HL-60 (cell line): ENCODE measurements at regions not wholly inside any gene's neighbourhood (a gene's known extent, or its start where the extent isn't known, plus 50 kb on each side); places are given as distances from the start of the nearest gene placed in this dataset.

Source experiments
- POLR2AphosphoS5 ChIP-seq: IDR thresholded peaks from 2 replicates; pipeline ENCODE4 v1.6.1; 2012; ENCODE audit warnings: low read depth
- TF ChIP-seq, protein P1 (sequence below): IDR thresholded peaks from one replicate; pipeline ENCODE4 v1.5.1; 2011; ENCODE audit warnings: low read length, control low read depth, inconsistent platforms; ENCODE audit not compliant: insufficient read depth
- TF ChIP-seq, protein P2 (sequence below): IDR thresholded peaks from 2 replicates; pipeline ENCODE4 v1.6.1; 2012; ENCODE audit warnings: low read depth; ENCODE audit not compliant: insufficient replicate concordance

DNA sequence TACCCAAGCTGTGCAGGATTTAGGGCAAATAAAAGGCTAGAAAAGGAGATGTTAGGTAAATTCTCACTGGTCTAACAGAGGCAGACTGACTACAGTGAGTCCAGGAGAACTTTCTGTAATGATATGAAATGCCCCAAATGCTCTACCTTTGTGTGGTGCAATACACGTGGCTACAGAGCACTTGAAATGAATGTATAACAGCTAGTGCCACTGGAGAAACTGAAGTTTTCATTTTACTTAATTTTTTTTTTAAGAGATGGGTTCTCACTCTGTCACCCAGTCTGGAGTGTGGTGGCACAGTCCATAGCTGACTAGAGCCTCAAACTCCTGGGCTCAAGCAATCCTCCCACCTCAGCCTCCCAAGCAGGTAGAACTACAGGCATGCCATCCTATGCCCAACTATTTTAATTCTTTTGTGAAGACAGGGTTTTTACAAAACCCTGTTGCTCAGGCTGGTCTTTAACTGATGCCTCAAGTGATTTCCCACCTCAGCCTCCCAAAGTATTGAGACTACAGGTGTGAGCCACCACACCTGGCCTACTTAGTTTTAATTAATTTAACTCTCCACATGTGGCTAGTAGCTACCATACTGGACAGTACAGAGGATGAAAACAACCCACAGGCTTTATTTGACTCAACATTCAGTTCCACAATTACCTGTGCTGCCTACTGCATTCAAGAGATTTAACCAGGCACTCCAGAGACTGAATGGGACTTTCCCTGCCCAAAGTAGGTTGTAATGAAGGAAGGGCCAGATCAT lies 84.8 kb upstream of the PLEKHM1 start:
- TF ChIP-seq, protein P1, sequence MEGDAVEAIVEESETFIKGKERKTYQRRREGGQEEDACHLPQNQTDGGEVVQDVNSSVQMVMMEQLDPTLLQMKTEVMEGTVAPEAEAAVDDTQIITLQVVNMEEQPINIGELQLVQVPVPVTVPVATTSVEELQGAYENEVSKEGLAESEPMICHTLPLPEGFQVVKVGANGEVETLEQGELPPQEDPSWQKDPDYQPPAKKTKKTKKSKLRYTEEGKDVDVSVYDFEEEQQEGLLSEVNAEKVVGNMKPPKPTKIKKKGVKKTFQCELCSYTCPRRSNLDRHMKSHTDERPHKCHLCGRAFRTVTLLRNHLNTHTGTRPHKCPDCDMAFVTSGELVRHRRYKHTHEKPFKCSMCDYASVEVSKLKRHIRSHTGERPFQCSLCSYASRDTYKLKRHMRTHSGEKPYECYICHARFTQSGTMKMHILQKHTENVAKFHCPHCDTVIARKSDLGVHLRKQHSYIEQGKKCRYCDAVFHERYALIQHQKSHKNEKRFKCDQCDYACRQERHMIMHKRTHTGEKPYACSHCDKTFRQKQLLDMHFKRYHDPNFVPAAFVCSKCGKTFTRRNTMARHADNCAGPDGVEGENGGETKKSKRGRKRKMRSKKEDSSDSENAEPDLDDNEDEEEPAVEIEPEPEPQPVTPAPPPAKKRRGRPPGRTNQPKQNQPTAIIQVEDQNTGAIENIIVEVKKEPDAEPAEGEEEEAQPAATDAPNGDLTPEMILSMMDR = no peak
- TF ChIP-seq POLR2AphosphoS5 = no peak
- TF ChIP-seq, protein P2, sequence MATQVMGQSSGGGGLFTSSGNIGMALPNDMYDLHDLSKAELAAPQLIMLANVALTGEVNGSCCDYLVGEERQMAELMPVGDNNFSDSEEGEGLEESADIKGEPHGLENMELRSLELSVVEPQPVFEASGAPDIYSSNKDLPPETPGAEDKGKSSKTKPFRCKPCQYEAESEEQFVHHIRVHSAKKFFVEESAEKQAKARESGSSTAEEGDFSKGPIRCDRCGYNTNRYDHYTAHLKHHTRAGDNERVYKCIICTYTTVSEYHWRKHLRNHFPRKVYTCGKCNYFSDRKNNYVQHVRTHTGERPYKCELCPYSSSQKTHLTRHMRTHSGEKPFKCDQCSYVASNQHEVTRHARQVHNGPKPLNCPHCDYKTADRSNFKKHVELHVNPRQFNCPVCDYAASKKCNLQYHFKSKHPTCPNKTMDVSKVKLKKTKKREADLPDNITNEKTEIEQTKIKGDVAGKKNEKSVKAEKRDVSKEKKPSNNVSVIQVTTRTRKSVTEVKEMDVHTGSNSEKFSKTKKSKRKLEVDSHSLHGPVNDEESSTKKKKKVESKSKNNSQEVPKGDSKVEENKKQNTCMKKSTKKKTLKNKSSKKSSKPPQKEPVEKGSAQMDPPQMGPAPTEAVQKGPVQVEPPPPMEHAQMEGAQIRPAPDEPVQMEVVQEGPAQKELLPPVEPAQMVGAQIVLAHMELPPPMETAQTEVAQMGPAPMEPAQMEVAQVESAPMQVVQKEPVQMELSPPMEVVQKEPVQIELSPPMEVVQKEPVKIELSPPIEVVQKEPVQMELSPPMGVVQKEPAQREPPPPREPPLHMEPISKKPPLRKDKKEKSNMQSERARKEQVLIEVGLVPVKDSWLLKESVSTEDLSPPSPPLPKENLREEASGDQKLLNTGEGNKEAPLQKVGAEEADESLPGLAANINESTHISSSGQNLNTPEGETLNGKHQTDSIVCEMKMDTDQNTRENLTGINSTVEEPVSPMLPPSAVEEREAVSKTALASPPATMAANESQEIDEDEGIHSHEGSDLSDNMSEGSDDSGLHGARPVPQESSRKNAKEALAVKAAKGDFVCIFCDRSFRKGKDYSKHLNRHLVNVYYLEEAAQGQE = no peak
